Karpas-422 (cell line): ENCODE measurements at regions not wholly inside any gene's neighbourhood (a gene's known extent, or its start where the extent isn't known, plus 50 kb on each side); places are given as distances from the start of the nearest gene placed in this dataset.
"Not testable (repeated sequence)": the region's sequence is repeated elsewhere in the genome, so short reads cannot be mapped to it uniquely, and the experiment has no call there.

Experiments used
- DNase-seq: peaks from one replicate; pipeline ENCODE4 v3.0.0-alpha.2; 2015
- H2AFZ ChIP-seq: fragments of 200-600 bp; sonication (generic); 2 replicates; pipeline ENCODE4 v1.6.1; 2014; ENCODE audit warnings: antibody characterized with exemption, low read length, mixed read lengths
- H3K27ac ChIP-seq: fragments of 200-600 bp; sonication (generic); 2 replicates; pipeline ENCODE4 v1.5.1; 2014; ENCODE audit warnings: mild to moderate bottlenecking, low read length, moderate library complexity
- H3K27me3 ChIP-seq: fragments of 200-600 bp; sonication (generic); 2 replicates; pipeline ENCODE4 v1.6.1; 2014; ENCODE audit warnings: low read length, mixed read lengths
- H3K36me3 ChIP-seq: fragments of 200-600 bp; sonication (generic); 2 replicates; pipeline ENCODE4 v1.6.1; 2014; ENCODE audit warnings: low read length, mixed read lengths; ENCODE audit not compliant: insufficient read depth
- H3K4me1 ChIP-seq: fragments of 200-600 bp; sonication (generic); 2 replicates; pipeline ENCODE4 v1.6.1; 2014; ENCODE audit warnings: mild to moderate bottlenecking, low read length, mixed read lengths
- H3K4me2 ChIP-seq: fragments of 200-600 bp; sonication (generic); 2 replicates; pipeline ENCODE4 v1.6.1; 2014; ENCODE audit warnings: low read length, low read depth, mild to moderate bottlenecking; ENCODE audit not compliant: poor library complexity, severe bottlenecking
- H3K4me3 ChIP-seq: fragments of 200-600 bp; sonication (generic); 2 replicates; pipeline ENCODE4 v1.5.1; 2014; ENCODE audit warnings: mild to moderate bottlenecking, antibody characterized with exemption, low read length, mixed read lengths
- H3K79me2 ChIP-seq: fragments of 200-600 bp; sonication (generic); 2 replicates; pipeline ENCODE4 v1.6.1; 2014; ENCODE audit warnings: mild to moderate bottlenecking, low read length, mixed read lengths
- H3K9ac ChIP-seq: fragments of 200-600 bp; sonication (generic); 2 replicates; pipeline ENCODE4 v1.6.0; 2014; ENCODE audit warnings: low read length
- H3K9me2 ChIP-seq: fragments of 200-600 bp; sonication (generic), shearing (Covaris generic); replicated peaks from 2 replicates; pipeline ENCODE4 v1.6.0; 2014; ENCODE audit warnings: mild to moderate bottlenecking, low read length, moderate library complexity; ENCODE audit not compliant: insufficient read depth
- H3K9me3 ChIP-seq: fragments of 300-700, 200-600 bp; sonication (generic); 2 replicates; pipeline ENCODE4 v1.6.1; 2014; ENCODE audit warnings: low read length, mixed read lengths
- H4K20me1 ChIP-seq: fragments of 200-600 bp; sonication (generic); 2 replicates; pipeline ENCODE4 v1.6.1; 2014; ENCODE audit warnings: mild to moderate bottlenecking, antibody characterized with exemption, low read length, low read depth; ENCODE audit not compliant: insufficient read depth

DNA sequence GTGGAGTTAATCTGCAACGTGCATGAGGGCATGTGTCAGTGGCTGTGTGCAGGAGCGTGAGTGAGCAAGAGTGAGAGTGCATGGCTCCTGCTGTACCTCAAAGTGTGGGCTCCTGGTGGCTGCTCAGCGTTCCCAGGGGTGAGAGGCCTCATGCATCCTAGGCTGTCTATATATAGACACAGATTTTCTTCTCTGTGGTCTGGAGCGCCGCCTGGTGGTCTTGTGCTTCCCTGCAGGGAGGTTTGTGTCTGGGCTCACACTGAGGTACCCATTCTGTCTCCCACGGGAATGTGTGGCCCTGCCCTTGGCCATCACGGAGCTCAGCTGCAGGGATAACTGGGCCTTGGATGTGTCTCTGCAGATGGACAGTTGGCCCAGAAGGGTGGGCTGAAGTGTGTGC is 520.2 kb downstream of the GOLGA6L6 start:
- not testable (repeated sequence) for H2AFZ ChIP-seq, H3K4me2 ChIP-seq, H3K9ac ChIP-seq, H3K79me2 ChIP-seq, DNase-seq, H3K27me3 ChIP-seq, H3K9me3 ChIP-seq, H3K4me3 ChIP-seq, H3K9me2 ChIP-seq, H4K20me1 ChIP-seq, H3K27ac ChIP-seq, H3K36me3 ChIP-seq, H3K4me1 ChIP-seq

DNA sequence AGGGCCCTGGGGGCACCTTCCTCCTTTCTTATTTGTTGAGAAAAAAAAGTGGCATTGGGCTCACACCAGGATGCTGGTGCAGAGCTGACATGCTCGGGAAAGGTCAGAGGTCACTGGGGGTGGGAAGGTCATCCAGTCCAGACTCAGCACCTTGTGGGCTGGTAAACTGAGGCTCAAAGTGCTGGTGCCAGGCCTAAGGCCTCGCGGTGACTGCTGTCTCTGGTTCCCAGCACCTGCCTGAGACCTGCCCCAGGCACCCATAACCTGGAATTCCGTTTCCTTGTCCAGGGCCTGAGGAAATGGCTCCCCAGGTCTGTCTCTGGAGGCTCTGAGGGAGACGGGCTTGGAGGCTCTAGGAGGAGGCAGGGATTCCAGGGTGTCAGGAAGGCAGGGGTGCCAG is 521.0 kb downstream of the GOLGA6L6 start:
- not testable (repeated sequence) for H3K9me2 ChIP-seq, H2AFZ ChIP-seq, H3K27ac ChIP-seq, DNase-seq, H3K4me2 ChIP-seq, H3K79me2 ChIP-seq, H3K4me3 ChIP-seq, H3K36me3 ChIP-seq, H3K27me3 ChIP-seq, H4K20me1 ChIP-seq, H3K4me1 ChIP-seq, H3K9ac ChIP-seq, H3K9me3 ChIP-seq

DNA sequence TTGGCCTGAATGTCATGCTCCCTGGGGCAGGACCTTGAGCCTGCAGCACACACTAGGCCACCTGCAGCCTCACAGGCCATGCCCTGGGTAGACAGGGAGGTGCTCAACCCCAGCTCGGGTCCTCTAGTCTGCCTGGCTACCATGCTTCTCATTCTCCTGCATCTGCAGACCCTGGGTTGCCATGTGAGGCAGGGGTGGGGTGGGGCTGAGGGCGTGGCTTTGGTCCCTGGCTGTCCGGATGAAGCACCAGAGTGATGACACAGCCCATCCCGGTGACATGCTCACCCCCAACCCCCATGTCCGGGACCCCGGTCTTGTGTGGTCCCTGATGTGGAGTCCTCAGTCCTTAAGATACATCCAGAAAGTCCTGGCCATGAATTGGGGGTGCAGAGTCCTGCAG is 521.8 kb downstream of the GOLGA6L6 start:
- H3K4me1 ChIP-seq, H2AFZ ChIP-seq, H3K4me3 ChIP-seq, H3K79me2 ChIP-seq, H3K9ac ChIP-seq, H4K20me1 ChIP-seq, H3K9me2 ChIP-seq, H3K36me3 ChIP-seq, H3K4me2 ChIP-seq, DNase-seq, H3K9me3 ChIP-seq, H3K27ac ChIP-seq, H3K27me3 ChIP-seq: not testable (repeated sequence)

DNA sequence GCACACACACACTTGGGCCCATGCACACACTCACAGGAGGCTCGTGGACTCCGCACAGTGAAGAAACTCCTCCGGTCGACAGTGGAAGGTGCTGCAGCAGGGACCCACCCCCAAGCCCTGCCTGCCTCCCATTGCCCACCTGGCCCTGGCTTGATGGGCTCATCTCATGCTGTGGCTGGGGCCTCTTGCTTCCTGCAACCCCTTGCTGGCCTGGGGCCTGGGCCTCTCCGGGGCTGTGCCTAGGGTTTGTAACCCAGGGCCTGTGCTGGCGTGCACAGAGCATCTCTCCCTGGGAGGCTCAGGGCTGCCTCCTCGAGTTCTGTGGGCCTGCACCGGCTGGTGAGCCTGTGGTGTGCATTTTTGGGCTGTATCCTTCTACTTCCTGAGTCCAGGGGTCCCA is 524.0 kb downstream of the GOLGA6L6 start:
- not testable (repeated sequence) for DNase-seq, H2AFZ ChIP-seq, H4K20me1 ChIP-seq, H3K4me3 ChIP-seq, H3K4me1 ChIP-seq, H3K9me3 ChIP-seq, H3K79me2 ChIP-seq, H3K9me2 ChIP-seq, H3K36me3 ChIP-seq, H3K27ac ChIP-seq, H3K27me3 ChIP-seq, H3K4me2 ChIP-seq, H3K9ac ChIP-seq

DNA sequence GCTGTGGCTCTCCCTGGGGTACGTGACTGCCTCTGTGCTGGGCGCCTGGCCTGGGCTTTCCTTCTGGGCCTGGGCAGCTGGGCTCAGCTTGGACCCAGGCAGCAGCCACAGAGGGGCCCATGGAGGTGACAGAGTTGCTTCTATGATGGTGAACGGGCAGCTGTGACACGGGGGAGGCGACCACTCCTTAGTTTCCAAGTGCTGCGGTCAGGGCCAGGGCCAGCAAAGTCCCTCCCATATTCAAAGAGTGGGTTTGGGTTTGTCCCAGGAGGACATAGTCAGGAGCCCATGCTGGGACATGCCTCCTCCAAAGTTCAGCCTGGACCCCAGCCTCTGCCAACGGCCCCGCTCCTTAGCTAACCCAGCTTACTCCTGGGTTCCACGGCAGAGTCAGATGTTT is 524.7 kb downstream of the GOLGA6L6 start:
- H3K9me3 ChIP-seq, H3K9me2 ChIP-seq, H3K4me1 ChIP-seq, H2AFZ ChIP-seq, DNase-seq, H3K4me3 ChIP-seq, H4K20me1 ChIP-seq, H3K9ac ChIP-seq, H3K36me3 ChIP-seq, H3K27me3 ChIP-seq, H3K27ac ChIP-seq, H3K79me2 ChIP-seq, H3K4me2 ChIP-seq: not testable (repeated sequence)

DNA sequence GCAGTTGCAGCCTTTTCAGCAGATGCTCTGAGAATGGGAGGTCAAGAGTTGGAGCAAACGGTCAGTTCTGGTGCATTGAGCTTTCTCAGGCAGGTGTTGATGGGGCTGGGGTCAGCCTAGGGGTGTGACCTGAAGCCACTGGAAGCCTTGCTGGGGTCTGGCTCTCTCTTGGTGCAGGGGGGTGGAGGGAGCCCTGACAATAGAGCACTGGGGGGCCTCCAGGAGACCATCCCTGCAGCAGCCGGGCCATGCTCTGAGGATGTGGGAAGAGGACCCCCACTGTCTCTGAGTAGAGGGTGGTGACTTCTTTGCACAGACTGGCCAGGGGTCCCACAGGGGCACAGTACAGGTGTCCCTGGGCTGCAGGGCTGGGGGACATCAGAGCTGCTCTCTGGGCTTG is 528.8 kb downstream of the GOLGA6L6 start:
- not testable (repeated sequence) for H2AFZ ChIP-seq, H3K9me2 ChIP-seq, H3K79me2 ChIP-seq, H3K4me2 ChIP-seq, H3K27ac ChIP-seq, H3K4me1 ChIP-seq, DNase-seq, H3K4me3 ChIP-seq, H3K9ac ChIP-seq, H3K27me3 ChIP-seq, H4K20me1 ChIP-seq, H3K9me3 ChIP-seq, H3K36me3 ChIP-seq

DNA sequence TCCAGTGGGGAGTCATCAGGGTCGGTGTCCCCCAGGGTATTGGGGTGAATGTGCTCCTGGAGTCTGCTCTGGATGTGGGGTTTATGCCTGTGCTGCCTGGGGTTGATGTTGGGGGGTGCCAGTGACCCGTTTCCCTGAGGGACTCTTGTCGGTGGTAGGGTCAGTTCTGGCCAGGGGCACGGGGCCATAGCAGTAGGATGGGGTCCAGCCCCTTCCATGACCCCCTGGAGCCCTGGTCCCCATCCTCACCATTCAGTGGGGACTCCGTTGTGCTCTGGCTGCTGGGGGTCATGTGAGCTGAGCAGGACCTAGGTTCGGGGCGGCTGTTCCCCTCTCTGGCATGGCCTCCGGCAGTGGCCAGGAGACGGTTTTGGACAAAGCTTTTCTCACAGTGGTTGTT is 530.8 kb downstream of the GOLGA6L6 start:
- H4K20me1 ChIP-seq, H3K9me3 ChIP-seq, H3K4me1 ChIP-seq, H3K4me3 ChIP-seq, H3K4me2 ChIP-seq, H3K36me3 ChIP-seq, H3K79me2 ChIP-seq, DNase-seq, H3K27ac ChIP-seq, H3K9ac ChIP-seq, H3K27me3 ChIP-seq, H3K9me2 ChIP-seq, H2AFZ ChIP-seq: not testable (repeated sequence)

DNA sequence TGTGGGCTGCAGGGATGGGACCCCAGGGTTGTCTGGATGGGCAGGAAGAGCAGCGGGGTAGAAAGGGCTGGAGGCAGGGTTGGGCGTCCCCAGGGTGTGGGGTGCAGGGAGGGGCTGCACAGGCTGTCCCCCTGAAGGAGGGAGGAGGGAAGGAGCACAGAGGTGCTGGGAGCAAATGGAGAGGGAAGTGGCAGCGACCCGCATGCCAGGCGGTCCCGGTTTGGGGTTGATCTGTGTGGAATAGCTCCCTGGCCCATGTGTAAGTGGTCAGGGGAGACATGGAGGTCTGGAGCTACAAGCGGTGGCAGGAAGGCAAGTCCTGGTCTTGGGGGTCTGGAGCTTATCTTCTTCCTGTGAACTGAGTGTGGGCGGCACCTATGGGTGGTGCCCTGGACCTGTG is 532.0 kb downstream of the GOLGA6L6 start:
- not testable (repeated sequence) for H2AFZ ChIP-seq, H3K4me2 ChIP-seq, H3K9me2 ChIP-seq

DNA sequence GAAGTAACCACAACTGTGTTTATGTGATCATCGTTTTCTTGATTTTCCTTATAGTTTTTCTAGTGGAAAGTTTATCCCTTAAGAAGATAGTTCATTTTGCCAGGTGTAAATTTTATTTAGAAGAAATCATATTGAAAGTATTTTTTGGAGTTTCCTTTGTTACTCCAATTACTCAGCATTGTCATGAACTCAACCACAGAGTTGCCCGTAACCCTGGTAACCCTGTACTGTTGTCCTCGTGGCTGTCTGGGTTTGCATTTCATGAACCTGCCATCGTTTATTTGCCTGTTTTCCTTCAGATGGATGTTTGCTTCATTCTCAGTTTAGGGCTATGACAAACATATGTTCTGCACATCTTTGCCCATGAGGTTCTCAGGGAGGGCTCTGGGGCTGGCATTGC is 534.3 kb downstream of the GOLGA6L6 start:
- not testable (repeated sequence) for H3K9me2 ChIP-seq, H3K27me3 ChIP-seq, H3K9me3 ChIP-seq, H3K4me2 ChIP-seq, H2AFZ ChIP-seq, H3K4me1 ChIP-seq, H3K36me3 ChIP-seq, H3K4me3 ChIP-seq, H3K27ac ChIP-seq, H3K9ac ChIP-seq, H4K20me1 ChIP-seq, DNase-seq, H3K79me2 ChIP-seq

More for the DNA sequence above, 532.0 kb downstream of the GOLGA6L6 start:
- H3K4me1 ChIP-seq, H3K9me3 ChIP-seq, H3K79me2 ChIP-seq, H3K9ac ChIP-seq, H3K4me3 ChIP-seq, DNase-seq, H3K36me3 ChIP-seq, H3K27ac ChIP-seq, H3K27me3 ChIP-seq, H4K20me1 ChIP-seq: not testable (repeated sequence)
